ENCODE measurements at regions not wholly inside any gene's neighbourhood (a gene's known extent, or its start where the extent isn't known, plus 50 kb on each side); places are given as distances from the start of the nearest gene placed in this dataset.

DNA sequence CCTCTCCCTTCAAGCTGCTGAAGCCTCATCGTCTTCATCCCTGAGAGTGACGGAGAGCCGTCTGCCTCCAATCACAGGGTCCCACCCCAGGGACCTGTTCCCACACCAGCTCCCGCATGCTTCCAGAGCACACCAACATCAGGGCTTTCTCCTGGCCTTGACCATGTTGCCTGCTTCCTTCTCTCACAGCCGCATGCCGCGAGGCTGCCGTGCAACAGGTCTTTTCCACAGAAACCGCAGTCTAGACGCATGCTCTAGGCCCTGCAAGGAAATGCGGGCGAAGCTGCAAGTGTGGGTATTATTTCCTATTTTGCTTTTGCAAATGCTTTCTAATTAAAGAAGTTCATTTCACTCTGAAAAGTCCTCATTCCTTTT is 277.8 kb downstream of the EIPR1 start:
- TF ChIP-seq YY1 (IDR thresholded peaks at IDR 0.05; ENCODE audit: insufficient read depth, insufficient read length) (no peak), ZNF274 (IDR thresholded peaks at IDR 0.05; ENCODE audit: low read depth, low read length) (no peak), SUZ12 (IDR thresholded peaks at IDR 0.05; ENCODE audit: extremely low read depth, insufficient read depth, insufficient read length) (no peak)

All from NT2/D1 (cell line).